ENCODE measurements at regions not wholly inside any gene's neighbourhood (a gene's known extent, or its start where the extent isn't known, plus 50 kb on each side); places are given as distances from the start of the nearest gene placed in this dataset.

DNA sequence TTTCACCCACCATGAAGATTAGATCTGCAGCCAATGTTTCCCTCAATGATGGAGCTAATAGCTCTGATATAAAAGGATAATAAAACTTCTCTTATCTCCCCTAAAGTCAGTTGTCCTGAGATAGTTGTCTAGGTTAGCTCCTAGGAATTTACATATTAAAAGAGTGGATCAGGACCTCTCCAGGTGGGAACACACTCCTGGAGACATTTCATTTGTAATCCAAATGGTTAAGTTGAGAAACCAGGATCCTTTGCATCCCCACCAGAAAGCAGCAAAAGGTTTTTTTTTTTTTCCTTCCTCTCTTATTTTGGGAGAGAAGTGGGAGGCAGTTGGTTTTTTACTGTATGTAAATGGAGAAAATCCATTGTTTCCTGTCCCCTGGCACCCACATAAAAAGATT is 182.5 kb upstream of the FBXL17 start:
- TF ChIP-seq, protein P1, sequence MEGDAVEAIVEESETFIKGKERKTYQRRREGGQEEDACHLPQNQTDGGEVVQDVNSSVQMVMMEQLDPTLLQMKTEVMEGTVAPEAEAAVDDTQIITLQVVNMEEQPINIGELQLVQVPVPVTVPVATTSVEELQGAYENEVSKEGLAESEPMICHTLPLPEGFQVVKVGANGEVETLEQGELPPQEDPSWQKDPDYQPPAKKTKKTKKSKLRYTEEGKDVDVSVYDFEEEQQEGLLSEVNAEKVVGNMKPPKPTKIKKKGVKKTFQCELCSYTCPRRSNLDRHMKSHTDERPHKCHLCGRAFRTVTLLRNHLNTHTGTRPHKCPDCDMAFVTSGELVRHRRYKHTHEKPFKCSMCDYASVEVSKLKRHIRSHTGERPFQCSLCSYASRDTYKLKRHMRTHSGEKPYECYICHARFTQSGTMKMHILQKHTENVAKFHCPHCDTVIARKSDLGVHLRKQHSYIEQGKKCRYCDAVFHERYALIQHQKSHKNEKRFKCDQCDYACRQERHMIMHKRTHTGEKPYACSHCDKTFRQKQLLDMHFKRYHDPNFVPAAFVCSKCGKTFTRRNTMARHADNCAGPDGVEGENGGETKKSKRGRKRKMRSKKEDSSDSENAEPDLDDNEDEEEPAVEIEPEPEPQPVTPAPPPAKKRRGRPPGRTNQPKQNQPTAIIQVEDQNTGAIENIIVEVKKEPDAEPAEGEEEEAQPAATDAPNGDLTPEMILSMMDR (IDR thresholded peaks at IDR 0.05; ENCODE audit: insufficient read depth, low read length): no peak
- no peak for TF ChIP-seq POLR2AphosphoS5 (IDR thresholded peaks at IDR 0.05; ENCODE audit: low read depth)

Measured in HL-60 (cell line).